ENCODE measurements at regions not wholly inside any gene's neighbourhood (a gene's known extent, or its start where the extent isn't known, plus 50 kb on each side); places are given as distances from the start of the nearest gene placed in this dataset.

DNA sequence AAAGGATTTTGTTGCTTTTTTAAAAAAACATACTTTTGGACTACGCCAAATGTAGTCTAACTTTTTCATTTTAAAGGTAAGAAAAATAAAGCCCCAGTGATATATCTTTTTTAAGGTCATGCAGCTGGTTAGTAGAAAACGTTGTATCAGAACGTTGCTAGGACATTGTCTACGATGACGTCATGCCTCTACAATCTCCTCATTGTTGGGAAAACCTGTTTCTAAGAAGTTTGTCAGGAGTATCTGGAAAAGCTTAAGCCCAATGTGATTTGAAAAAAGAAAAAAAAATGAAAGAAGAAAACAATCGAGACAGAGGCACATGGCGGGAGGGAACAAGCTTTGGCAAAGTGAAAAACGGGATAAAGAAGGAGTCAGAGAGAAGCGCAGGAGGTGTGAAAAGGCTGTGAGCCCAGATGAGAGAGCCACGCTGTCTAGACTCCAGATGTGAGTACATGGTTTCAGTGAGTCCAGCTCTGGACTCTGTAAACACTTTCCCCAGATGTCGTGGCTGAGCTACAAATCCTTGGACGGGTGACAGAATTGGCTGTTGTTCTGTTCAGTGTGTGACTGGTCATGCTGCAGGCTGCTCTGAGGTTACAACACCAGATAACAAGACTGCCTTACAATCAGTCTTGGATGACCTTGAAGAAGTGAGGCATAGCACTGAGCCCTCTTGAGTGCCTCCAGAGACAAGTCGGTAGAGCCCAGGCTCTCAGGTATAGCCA is 656.7 kb upstream of the ID4 start:
- H3K4me2 ChIP-seq: no peak overlapping the region

GRCh38 chr6:19181211-19181610 is 656.0 kb upstream of the ID4 start:
- no peak for TF ChIP-seq CTCF (conservative IDR thresholded peaks at IDR 0.05; ENCODE audit: low read depth, low read length)
- Histone ChIP-seq H3K9ac (no peak overlapping the region), H3K27ac (no peak overlapping the region), H3K27me3 (ENCODE audit: insufficient read depth, low read depth) (no peaks in the 10 kb centered on the region), H3K36me3 (ENCODE audit: insufficient read depth) (no peaks in the 10 kb centered on the region), H3K79me2 (ENCODE audit: insufficient read depth, low read depth) (no peaks in the 10 kb centered on the region), H3K4me2 (no peak overlapping the region), H3K4me3 (IDR thresholded peaks at IDR 0.05; ENCODE audit: insufficient read depth, low read depth, low read length) (no peak overlapping the region), H3K4me1 (ENCODE audit: low read depth, poor library complexity, severe bottlenecking) (no peaks in the 10 kb centered on the region), H4K20me1 (ENCODE audit: insufficient read depth) (no peaks in the 10 kb centered on the region), H2AFZ (ENCODE audit: low read depth) (no peak overlapping the region)

More for the DNA sequence above, 656.7 kb upstream of the ID4 start:
- no peak overlapping the region for H3K9ac ChIP-seq
- H4K20me1 ChIP-seq (ENCODE audit: insufficient read depth): no peaks in the 10 kb centered on the region
- H3K4me3 ChIP-seq (IDR thresholded peaks at IDR 0.05; ENCODE audit: insufficient read depth, low read depth, low read length): no peak overlapping the region
- no peaks in the 10 kb centered on the region for H3K36me3 ChIP-seq (ENCODE audit: insufficient read depth)
- H3K4me1 ChIP-seq (ENCODE audit: low read depth, poor library complexity, severe bottlenecking): no peaks in the 10 kb centered on the region
- no peak overlapping the region for H3K27ac ChIP-seq
- H2AFZ ChIP-seq (ENCODE audit: low read depth): no peak overlapping the region
- no peaks in the 10 kb centered on the region for H3K79me2 ChIP-seq (ENCODE audit: insufficient read depth, low read depth)
- no peak for TF ChIP-seq CTCF (conservative IDR thresholded peaks at IDR 0.05; ENCODE audit: low read depth, low read length)
- no peaks in the 10 kb centered on the region for H3K27me3 ChIP-seq (ENCODE audit: insufficient read depth, low read depth)

GRCh38 chr6:19193624-19194023 is 643.5 kb upstream of the ID4 start:
- Histone ChIP-seq H2AFZ (ENCODE audit: low read depth) (no peak overlapping the region), H3K4me1 (ENCODE audit: low read depth, poor library complexity, severe bottlenecking) (no peaks in the 10 kb centered on the region), H3K27ac (no peak overlapping the region), H3K79me2 (ENCODE audit: insufficient read depth, low read depth) (no peaks in the 10 kb centered on the region), H3K27me3 (ENCODE audit: insufficient read depth, low read depth) (no peaks in the 10 kb centered on the region), H3K36me3 (ENCODE audit: insufficient read depth) (no peaks in the 10 kb centered on the region), H3K4me2 (no peak overlapping the region), H3K9ac (no peak overlapping the region), H4K20me1 (ENCODE audit: insufficient read depth) (no peaks in the 10 kb centered on the region), H3K4me3 (IDR thresholded peaks at IDR 0.05; ENCODE audit: insufficient read depth, low read depth, low read length) (no peak overlapping the region)
- TF ChIP-seq CTCF (conservative IDR thresholded peaks at IDR 0.05; ENCODE audit: low read depth, low read length): no peak

GRCh38 chr6:19204445-19204844 is 632.7 kb upstream of the ID4 start:
- Histone ChIP-seq H3K27me3 (ENCODE audit: insufficient read depth, low read depth) (no peaks in the 10 kb centered on the region), H3K27ac (no peak overlapping the region), H3K79me2 (ENCODE audit: insufficient read depth, low read depth) (no peaks in the 10 kb centered on the region), H3K4me1 (ENCODE audit: low read depth, poor library complexity, severe bottlenecking) (no peaks in the 10 kb centered on the region), H3K9ac (no peak overlapping the region), H4K20me1 (ENCODE audit: insufficient read depth) (no peaks in the 10 kb centered on the region), H3K4me2 (no peak overlapping the region), H2AFZ (ENCODE audit: low read depth) (no peak overlapping the region), H3K36me3 (ENCODE audit: insufficient read depth) (no peaks in the 10 kb centered on the region), H3K4me3 (IDR thresholded peaks at IDR 0.05; ENCODE audit: insufficient read depth, low read depth, low read length) (no peak overlapping the region)
- no peak for TF ChIP-seq CTCF (conservative IDR thresholded peaks at IDR 0.05; ENCODE audit: low read depth, low read length)
